Natural killer cell treated with Interleukin-12 subunit alpha and Interleukin-12 subunit beta and Interleukin-15 and Interleukin-18, amount 100 ng/mL, for 72 hours (primary cell): ENCODE measurements at regions not wholly inside any gene's neighbourhood (a gene's known extent, or its start where the extent isn't known, plus 50 kb on each side); places are given as distances from the start of the nearest gene placed in this dataset.
"Not testable (repeated sequence)": the region's sequence is repeated elsewhere in the genome, so short reads cannot be mapped to it uniquely, and the experiment has no call there.

Source experiments
- ATAC-seq, 2 donors: fragments of 150-1000 bp; cut with Tn5 transposase in 1 of 2; sonication (Bioruptor Pico), chemical (Tn5 transposase) in 1 of 2; 2 replicates each; pipeline ENCODE4 v1.10.0; 2021
- DNase-seq: peaks from one replicate; pipeline ENCODE4 v3.0.0; 2022; ENCODE audit warnings: low spot score
- H3K27ac Mint-ChIP-seq, 2 donors: 1 replicate in 1 of 2; 2 replicates in 1 of 2; pipeline ENCODE4 v1.8.0; 2022; ENCODE audit warnings: mixed read lengths in 2 of 2, mild to moderate bottlenecking in 1 of 2, moderate library complexity in 1 of 2
- H3K27me3 Mint-ChIP-seq, 2 donors: 1 replicate in 1 of 2; 2 replicates in 1 of 2; pipeline ENCODE4 v1.8.0; 2022; ENCODE audit warnings: mixed read lengths in 2 of 2
- H3K36me3 Mint-ChIP-seq: one replicate; pipeline ENCODE4 v1.8.0; 2022; ENCODE audit warnings: mixed read lengths
- H3K4me1 Mint-ChIP-seq, 2 donors: 1 replicate in 1 of 2; 2 replicates in 1 of 2; pipeline ENCODE4 v1.8.0; 2022; ENCODE audit warnings: low read depth in 2 of 2, mixed read lengths in 2 of 2, mild to moderate bottlenecking in 1 of 2
- H3K4me3 Mint-ChIP-seq: one replicate; pipeline ENCODE4 v1.8.0; 2022; ENCODE audit warnings: mixed read lengths
- H3K9me3 Mint-ChIP-seq: 2 replicates; pipeline ENCODE4 v1.8.0; 2022; ENCODE audit warnings: mixed read lengths

- peaks cover 0 to 3% of the 10 kb centered on the region in 2 donors for H3K27me3 Mint-ChIP-seq
- ATAC-seq: no peak
- H3K27ac Mint-ChIP-seq: no peak overlapping the region
- H3K9me3 Mint-ChIP-seq: peaks cover 21% of the 10 kb centered on the region
- DNase-seq: no peak
- no peaks in the 10 kb centered on the region for H3K4me1 Mint-ChIP-seq
- peaks cover 14% of the 10 kb centered on the region for H3K36me3 Mint-ChIP-seq
- no peak overlapping the region for H3K4me3 Mint-ChIP-seq
Observed at GRCh38 chr5:35561396-35561795, 56.3 kb upstream of the SPEF2 start.

- H3K27ac Mint-ChIP-seq: no peak overlapping the region
- H3K9me3 Mint-ChIP-seq: peaks cover 20% of the 10 kb centered on the region
- DNase-seq (no peak), ATAC-seq (no peak)
- no peaks in the 10 kb centered on the region for H3K4me1 Mint-ChIP-seq
- peaks cover 0 to 3% of the 10 kb centered on the region in 2 donors for H3K27me3 Mint-ChIP-seq
- H3K36me3 Mint-ChIP-seq: peaks cover 14% of the 10 kb centered on the region
- no peak overlapping the region for H3K4me3 Mint-ChIP-seq
Observed at GRCh38 chr5:35557748-35558147, 59.9 kb upstream of the SPEF2 start.

GRCh38 chr5:35557199-35557598, 60.5 kb upstream of the SPEF2 start:
- Mint-ChIP-seq H3K4me3 (no peak overlapping the region), H3K27me3 (peaks cover 0 to 3% of the 10 kb centered on the region in 2 donors), H3K9me3 (peaks cover 20% of the 10 kb centered on the region), H3K36me3 (peaks cover 14% of the 10 kb centered on the region), H3K4me1 (no peaks in the 10 kb centered on the region), H3K27ac (no peak overlapping the region)
- no peak for ATAC-seq
- DNase-seq: no peak

GRCh38 chr5:35554016-35554415, 63.6 kb upstream of the SPEF2 start:
- H3K4me1 Mint-ChIP-seq: no peaks in the 10 kb centered on the region
- H3K36me3 Mint-ChIP-seq: peaks cover 6% of the 10 kb centered on the region
- peaks cover 14% of the 10 kb centered on the region for H3K9me3 Mint-ChIP-seq
- no peak overlapping the region for H3K27ac Mint-ChIP-seq
- DNase-seq: no peak
- H3K27me3 Mint-ChIP-seq: no peaks in the 10 kb centered on the region
- ATAC-seq: no peak
- no peak overlapping the region for H3K4me3 Mint-ChIP-seq

- ATAC-seq: no peak
- Mint-ChIP-seq H3K4me1 (no peaks in the 10 kb centered on the region), H3K9me3 (peaks cover 3% of the 10 kb centered on the region), H3K27me3 (peaks cover 6 to 15% of the 10 kb centered on the region in 2 donors), H3K36me3 (no peaks in the 10 kb centered on the region), H3K27ac (no peak overlapping the region), H3K4me3 (no peak overlapping the region)
- no peak for DNase-seq
Observed at GRCh38 chr5:35545190-35545589, 72.5 kb upstream of the SPEF2 start.

- Mint-ChIP-seq H3K27ac (no peak overlapping the region), H3K36me3 (no peaks in the 10 kb centered on the region), H3K4me1 (no peaks in the 10 kb centered on the region), H3K4me3 (no peak overlapping the region), H3K27me3 (peaks cover 6 to 15% of the 10 kb centered on the region in 2 donors), H3K9me3 (peaks cover 3% of the 10 kb centered on the region)
- ATAC-seq: no peak
- no peak for DNase-seq
Observed at GRCh38 chr5:35543408-35543807, 74.3 kb upstream of the SPEF2 start.

GRCh38 chr5:35540002-35540401, 77.7 kb upstream of the SPEF2 start:
- no peaks in the 10 kb centered on the region for H3K4me1 Mint-ChIP-seq
- H3K27me3 Mint-ChIP-seq: peaks cover 2 to 7% of the 10 kb centered on the region in 2 donors
- DNase-seq: no peak
- peaks cover 5% of the 10 kb centered on the region for H3K9me3 Mint-ChIP-seq
- no peak overlapping the region for H3K27ac Mint-ChIP-seq
- no peak for ATAC-seq
- H3K4me3 Mint-ChIP-seq: no peak overlapping the region
- no peaks in the 10 kb centered on the region for H3K36me3 Mint-ChIP-seq

GRCh38 chr5:35538198-35538931, 79.3 kb upstream of the SPEF2 start:
- H3K36me3 Mint-ChIP-seq: no peaks in the 10 kb centered on the region
- H3K27me3 Mint-ChIP-seq: peaks cover 2 to 7% of the 10 kb centered on the region in 2 donors
- ATAC-seq: no peak
- peaks cover 5% of the 10 kb centered on the region for H3K9me3 Mint-ChIP-seq
- no peaks in the 10 kb centered on the region for H3K4me1 Mint-ChIP-seq
- no peak overlapping the region for H3K27ac Mint-ChIP-seq
- no peak overlapping the region for H3K4me3 Mint-ChIP-seq
- no peak for DNase-seq

GRCh38 chr5:35533156-35533555, 84.5 kb upstream of the SPEF2 start:
- Mint-ChIP-seq H3K4me3 (no peak overlapping the region), H3K4me1 (no peaks in the 10 kb centered on the region), H3K27me3 (no peaks in the 10 kb centered on the region), H3K36me3 (no peaks in the 10 kb centered on the region), H3K9me3 (peaks cover 2% of the 10 kb centered on the region), H3K27ac (no peak overlapping the region)
- DNase-seq: no peak
- no peak for ATAC-seq

GRCh38 chr5:35531553-35531952, 86.1 kb upstream of the SPEF2 start:
- not testable (repeated sequence) for H3K27me3 Mint-ChIP-seq, H3K4me1 Mint-ChIP-seq, ATAC-seq, H3K9me3 Mint-ChIP-seq, H3K36me3 Mint-ChIP-seq, H3K4me3 Mint-ChIP-seq, H3K27ac Mint-ChIP-seq, DNase-seq

GRCh38 chr5:35518104-35518503, 99.6 kb upstream of the SPEF2 start:
- Mint-ChIP-seq H3K36me3 (no peaks in the 10 kb centered on the region), H3K9me3 (no peaks in the 10 kb centered on the region), H3K27me3 (peaks cover 0 to 13% of the 10 kb centered on the region in 2 donors), H3K27ac (no peak overlapping the region), H3K4me1 (no peaks in the 10 kb centered on the region), H3K4me3 (no peak overlapping the region)
- ATAC-seq (no peak), DNase-seq (no peak)

GRCh38 chr5:35516271-35516670, 101.4 kb upstream of the SPEF2 start:
- DNase-seq (no peak), ATAC-seq (no peak)
- Mint-ChIP-seq H3K27me3 (peaks cover 0 to 11% of the 10 kb centered on the region in 2 donors), H3K4me1 (no peaks in the 10 kb centered on the region), H3K27ac (no peak overlapping the region), H3K36me3 (no peaks in the 10 kb centered on the region), H3K4me3 (no peak overlapping the region), H3K9me3 (no peaks in the 10 kb centered on the region)

- Mint-ChIP-seq H3K27me3 (no peaks in the 10 kb centered on the region), H3K4me3 (no peak overlapping the region), H3K27ac (no peak overlapping the region), H3K9me3 (peaks cover 10% of the 10 kb centered on the region), H3K4me1 (no peaks in the 10 kb centered on the region), H3K36me3 (no peaks in the 10 kb centered on the region)
- no peak for DNase-seq
- ATAC-seq: no peak
Observed at GRCh38 chr5:35513612-35514011, 104.1 kb upstream of the SPEF2 start.

- H3K27ac Mint-ChIP-seq: no peak overlapping the region
- no peak overlapping the region for H3K4me3 Mint-ChIP-seq
- peaks cover 8% of the 10 kb centered on the region for H3K9me3 Mint-ChIP-seq
- H3K27me3 Mint-ChIP-seq: no peaks in the 10 kb centered on the region
- DNase-seq (no peak), ATAC-seq (no peak)
- H3K4me1 Mint-ChIP-seq: no peaks in the 10 kb centered on the region
- peaks cover 6% of the 10 kb centered on the region for H3K36me3 Mint-ChIP-seq
Observed at GRCh38 chr5:35502206-35502605, 115.5 kb upstream of the SPEF2 start.

GRCh38 chr5:35488791-35489190, 128.9 kb upstream of the SPEF2 start:
- Mint-ChIP-seq H3K9me3 (no peaks in the 10 kb centered on the region), H3K27ac (no peak overlapping the region), H3K36me3 (no peaks in the 10 kb centered on the region), H3K4me1 (no peaks in the 10 kb centered on the region), H3K4me3 (no peak overlapping the region), H3K27me3 (peaks cover 0 to 7% of the 10 kb centered on the region in 2 donors)
- no peak for DNase-seq
- ATAC-seq: no peak
